Parathyroid adenoma (tissue), 2 donors: ENCODE measurements at regions not wholly inside any gene's neighbourhood (a gene's known extent, or its start where the extent isn't known, plus 50 kb on each side); places are given as distances from the start of the nearest gene placed in this dataset.

Experiments
- H2AFZ ChIP-seq: fragments of 300-600 bp; sonication (generic); one replicate; pipeline ENCODE4 v1.7.0; 2017; ENCODE audit warnings: antibody characterized with exemption, mild to moderate bottlenecking
- H3K27ac ChIP-seq: fragments of 300-600 bp; sonication (generic); one replicate; pipeline ENCODE4 v1.7.0; 2017
- H3K27me3 ChIP-seq: fragments of 300-600 bp; sonication (generic); one replicate; pipeline ENCODE4 v1.7.0; 2017; ENCODE audit warnings: low read length; ENCODE audit not compliant: control insufficient read depth, insufficient read depth
- H3K36me3 ChIP-seq: fragments of 300-600 bp; sonication (generic); one replicate; pipeline ENCODE4 v1.7.0; 2017; ENCODE audit warnings: low read length; ENCODE audit not compliant: control insufficient read depth, insufficient read depth
- H3K4me1 ChIP-seq: fragments of 300-600 bp; sonication (generic); one replicate; pipeline ENCODE4 v1.7.0; 2017; ENCODE audit warnings: control low read depth
- H3K4me2 ChIP-seq: fragments of 300-600 bp; sonication (generic); one replicate; pipeline ENCODE4 v1.7.0; 2017; ENCODE audit warnings: low read length
- H3K4me3 ChIP-seq: fragments of 300-600 bp; sonication (generic); one replicate; pipeline ENCODE4 v1.7.0; 2017; ENCODE audit warnings: low read depth, low read length
- H3K79me2 ChIP-seq: fragments of 300-600 bp; sonication (generic); one replicate; pipeline ENCODE4 v1.7.0; 2017; ENCODE audit warnings: control low read depth
- H3K9ac ChIP-seq: fragments of 300-600 bp; sonication (generic); one replicate; pipeline ENCODE4 v1.7.0; 2017; ENCODE audit warnings: mild to moderate bottlenecking
- H3K9me3 ChIP-seq: fragments of 300-600 bp; sonication (generic); one replicate; pipeline ENCODE4 v1.7.0; 2017; ENCODE audit warnings: low read length; ENCODE audit not compliant: control insufficient read depth
- TF ChIP-seq, protein P1 (sequence below): fragments of 300-600 bp; sonication (generic); IDR thresholded peaks from one replicate; pipeline ENCODE4 v1.7.0; 2017; ENCODE audit warnings: antibody characterized with exemption, mild to moderate bottlenecking
- donor health status: primary hyperparathyroidism.

DNA sequence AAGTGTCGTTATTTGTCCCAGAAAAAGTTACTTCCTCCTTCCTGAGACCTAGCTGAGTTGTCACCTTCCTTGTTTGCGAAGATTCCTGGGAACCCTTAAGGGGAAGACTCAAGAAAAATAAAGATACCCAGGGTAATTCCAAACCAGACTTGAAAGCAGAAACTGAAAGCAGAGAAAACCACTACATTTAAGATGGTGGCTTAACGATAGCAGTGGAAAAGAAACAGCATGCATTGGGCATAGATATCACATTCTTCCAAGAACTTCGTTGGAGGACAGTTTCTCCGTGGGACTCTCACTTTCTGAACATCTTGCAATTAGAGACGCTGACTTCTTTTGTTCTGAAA lies 89.1 kb downstream of the FAM76B start:
- Histone ChIP-seq H3K4me3 (no peak overlapping the region), H3K9ac (no peak overlapping the region), H3K4me1 (peaks cover 6% of the 10 kb centered on the region), H3K79me2 (no peaks in the 10 kb centered on the region), H3K9me3 (no peaks in the 10 kb centered on the region), H3K27me3 (no peaks in the 10 kb centered on the region), H3K36me3 (no peaks in the 10 kb centered on the region), H3K4me2 (no peak overlapping the region), H3K27ac (no peak overlapping the region), H2AFZ (no peak overlapping the region)
- TF ChIP-seq, protein P1, sequence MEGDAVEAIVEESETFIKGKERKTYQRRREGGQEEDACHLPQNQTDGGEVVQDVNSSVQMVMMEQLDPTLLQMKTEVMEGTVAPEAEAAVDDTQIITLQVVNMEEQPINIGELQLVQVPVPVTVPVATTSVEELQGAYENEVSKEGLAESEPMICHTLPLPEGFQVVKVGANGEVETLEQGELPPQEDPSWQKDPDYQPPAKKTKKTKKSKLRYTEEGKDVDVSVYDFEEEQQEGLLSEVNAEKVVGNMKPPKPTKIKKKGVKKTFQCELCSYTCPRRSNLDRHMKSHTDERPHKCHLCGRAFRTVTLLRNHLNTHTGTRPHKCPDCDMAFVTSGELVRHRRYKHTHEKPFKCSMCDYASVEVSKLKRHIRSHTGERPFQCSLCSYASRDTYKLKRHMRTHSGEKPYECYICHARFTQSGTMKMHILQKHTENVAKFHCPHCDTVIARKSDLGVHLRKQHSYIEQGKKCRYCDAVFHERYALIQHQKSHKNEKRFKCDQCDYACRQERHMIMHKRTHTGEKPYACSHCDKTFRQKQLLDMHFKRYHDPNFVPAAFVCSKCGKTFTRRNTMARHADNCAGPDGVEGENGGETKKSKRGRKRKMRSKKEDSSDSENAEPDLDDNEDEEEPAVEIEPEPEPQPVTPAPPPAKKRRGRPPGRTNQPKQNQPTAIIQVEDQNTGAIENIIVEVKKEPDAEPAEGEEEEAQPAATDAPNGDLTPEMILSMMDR, result no peak

DNA sequence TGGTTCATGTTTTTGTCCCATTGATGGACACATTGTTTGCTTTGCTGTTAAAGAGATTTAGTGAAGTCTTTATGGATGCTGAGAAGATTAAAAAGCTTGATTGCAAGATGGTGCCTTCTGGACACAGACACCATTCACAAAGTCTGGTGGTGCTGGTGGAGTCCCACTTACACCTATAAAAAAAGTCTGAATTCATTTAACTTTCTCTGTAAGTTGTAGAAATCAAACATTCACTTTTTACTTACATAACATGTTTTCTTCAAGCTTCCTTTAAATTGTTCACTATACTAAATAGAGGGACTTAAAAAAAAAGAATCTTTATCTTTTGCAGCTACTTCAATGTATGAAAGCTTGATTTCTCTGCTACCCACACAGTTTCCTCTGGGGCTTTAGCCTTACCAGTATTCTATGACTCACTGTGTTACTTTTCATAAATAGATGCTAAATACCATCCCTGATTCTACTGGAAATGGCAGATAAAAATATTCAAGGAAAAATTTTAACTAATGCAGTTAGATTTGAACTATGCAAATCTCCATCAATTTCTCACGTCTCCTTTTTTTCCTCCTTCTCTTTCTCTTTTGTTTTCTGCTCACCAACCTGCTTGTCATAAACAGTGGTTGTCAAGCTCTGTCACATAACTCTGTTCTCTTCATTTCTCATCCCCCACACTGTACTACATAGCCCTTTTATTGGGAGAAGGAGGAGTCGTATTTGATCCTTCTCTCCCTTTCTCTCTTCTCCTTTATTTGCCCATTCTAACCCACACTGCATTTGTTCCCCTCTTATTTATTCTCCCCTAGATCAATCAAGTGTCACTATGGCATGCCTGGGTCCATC lies 89.7 kb downstream of the FAM76B start:
- no peak overlapping the region for H3K4me3 ChIP-seq
- H3K27ac ChIP-seq, result no peak overlapping the region
- no peaks in the 10 kb centered on the region for H3K79me2 ChIP-seq
- H3K4me1 ChIP-seq, result peaks cover under 1% of the 10 kb centered on the region
- H2AFZ ChIP-seq, result no peak overlapping the region
- TF ChIP-seq, protein P1, result no peak
- H3K36me3 ChIP-seq, result no peaks in the 10 kb centered on the region
- H3K27me3 ChIP-seq, result no peaks in the 10 kb centered on the region
- H3K9me3 ChIP-seq, result no peaks in the 10 kb centered on the region
- H3K4me2 ChIP-seq, result no peak overlapping the region
- no peak overlapping the region for H3K9ac ChIP-seq

DNA sequence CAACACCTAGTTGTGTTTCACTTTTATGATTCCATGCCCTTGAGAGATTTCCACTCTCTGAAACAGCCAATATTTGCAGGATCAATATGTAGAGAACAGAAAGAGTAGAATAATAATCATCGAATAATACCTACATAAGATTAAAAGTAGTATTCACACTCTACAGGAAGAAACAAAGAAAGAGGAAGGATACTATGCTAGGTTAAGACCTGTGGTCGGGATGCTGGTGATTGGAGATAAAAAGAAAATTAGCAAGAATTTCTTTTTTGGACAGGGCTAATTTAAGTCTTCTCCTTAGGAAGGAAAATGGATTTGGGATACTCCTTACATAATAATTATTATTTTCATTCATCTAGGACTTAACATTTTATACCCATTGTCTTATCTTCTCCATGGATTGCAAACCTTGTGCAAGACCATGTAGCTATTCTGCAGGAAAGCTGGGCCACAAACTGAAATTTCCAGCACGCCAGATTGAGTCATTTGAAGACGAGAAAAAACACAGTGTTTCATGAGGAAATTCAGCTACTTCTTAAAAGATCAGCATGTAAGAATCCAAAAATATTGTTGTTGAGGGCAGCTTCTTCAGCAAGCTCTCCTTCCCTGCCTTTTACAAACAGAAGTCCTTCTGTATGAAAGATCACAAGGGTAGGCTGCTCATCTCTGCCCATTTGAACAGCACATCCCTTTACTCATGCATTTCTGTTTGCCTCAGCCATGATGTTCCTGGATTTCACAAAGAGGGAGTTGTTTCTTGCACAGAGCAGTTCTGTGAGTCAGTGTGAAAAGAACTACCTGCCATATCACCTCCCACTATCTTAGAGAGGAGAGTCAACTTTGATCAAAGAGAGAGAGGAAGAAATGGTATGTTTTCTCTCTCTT lies 90.7 kb downstream of the FAM76B start:
- H3K79me2 ChIP-seq, result no peaks in the 10 kb centered on the region
- no peak overlapping the region for H3K4me3 ChIP-seq
- H3K36me3 ChIP-seq, result no peaks in the 10 kb centered on the region
- no peaks in the 10 kb centered on the region for H3K9me3 ChIP-seq
- H3K4me1 ChIP-seq, result no peaks in the 10 kb centered on the region
- H3K4me2 ChIP-seq, result no peak overlapping the region
- TF ChIP-seq, protein P1, result no peak
- H3K27me3 ChIP-seq, result no peaks in the 10 kb centered on the region
- no peak overlapping the region for H2AFZ ChIP-seq
- no peak overlapping the region for H3K27ac ChIP-seq
- H3K9ac ChIP-seq, result no peak overlapping the region

DNA sequence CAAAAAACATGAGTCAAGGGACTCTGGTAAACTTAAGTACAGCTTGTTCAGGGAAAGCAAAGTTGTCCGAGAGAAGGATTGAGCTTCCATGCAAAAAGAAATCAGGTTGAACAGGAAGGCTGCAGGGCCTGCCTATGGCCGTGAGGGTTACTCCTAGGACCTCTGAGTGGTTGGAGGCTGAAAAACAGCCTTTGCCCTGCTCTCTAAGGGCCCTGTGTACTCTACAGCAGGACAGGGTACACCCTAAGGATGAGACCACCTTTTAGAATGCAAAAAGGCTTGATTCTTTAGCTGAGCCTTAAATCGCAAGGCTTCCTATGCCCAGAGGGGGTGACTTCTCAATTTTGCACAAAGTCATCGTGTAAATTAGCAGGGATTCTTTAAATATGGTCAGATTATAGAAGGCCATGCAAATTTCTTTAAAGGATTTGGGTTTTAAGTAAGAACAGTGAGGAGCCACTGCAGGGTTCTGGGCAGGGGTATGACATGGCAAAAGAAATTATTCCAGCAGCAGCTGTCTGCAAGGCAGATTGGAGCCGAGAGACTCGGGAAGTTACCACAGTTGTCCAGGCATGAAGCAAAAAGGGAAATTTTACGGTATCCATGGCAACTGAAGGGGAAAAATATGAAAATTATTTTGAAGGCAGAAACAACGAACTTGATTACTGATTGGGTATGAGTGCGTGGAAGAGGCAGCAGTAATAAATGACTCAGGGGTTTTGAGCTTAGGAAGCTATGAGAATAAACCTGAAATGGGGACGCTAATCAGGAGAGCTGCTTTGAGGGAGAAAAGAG lies 91.8 kb downstream of the FAM76B start:
- H3K4me2 ChIP-seq, result no peak overlapping the region
- H3K79me2 ChIP-seq, result no peaks in the 10 kb centered on the region
- H3K27ac ChIP-seq, result no peak overlapping the region
- H3K9me3 ChIP-seq, result no peaks in the 10 kb centered on the region
- no peaks in the 10 kb centered on the region for H3K36me3 ChIP-seq
- H3K4me3 ChIP-seq, result no peak overlapping the region
- no peak overlapping the region for H3K9ac ChIP-seq
- H3K27me3 ChIP-seq, result no peaks in the 10 kb centered on the region
- H3K4me1 ChIP-seq, result no peaks in the 10 kb centered on the region
- TF ChIP-seq, protein P1, result no peak
- H2AFZ ChIP-seq, result no peak overlapping the region
